Calu3 (cell line): ENCODE measurements at regions not wholly inside any gene's neighbourhood (a gene's known extent, or its start where the extent isn't known, plus 50 kb on each side); places are given as distances from the start of the nearest gene placed in this dataset.

ENCODE experiments used
- BruUV-seq: library from RNA; stranded (reverse); fragments of 400-500 nt; replicated peaks from 2 replicates; lab custom pipeline; 2021; lab: Mats Ljungman, UMichigan
- CTCF ChIA-PET: fragments of 300-600 bp; sonication (Branson Sonifier 250); formaldehyde crosslinking; loops from one replicate; lab custom pipeline; 2022; ENCODE audit warnings: antibody characterized with exemption; lab: Charles Lee
- DNase-seq: peaks from one replicate; pipeline ENCODE4 v3.0.0; 2022
- H3K27ac Mint-ChIP-seq: one replicate; pipeline ENCODE4 v1.8.0; 2022; ENCODE audit warnings: mixed read lengths; ENCODE audit not compliant: unreplicated experiment
- H3K27me3 Mint-ChIP-seq: one replicate; pipeline ENCODE4 v1.8.0; 2022; ENCODE audit warnings: mixed read lengths; ENCODE audit not compliant: unreplicated experiment
- H3K36me3 Mint-ChIP-seq: one replicate; pipeline ENCODE4 v1.8.0; 2022; ENCODE audit warnings: mild to moderate bottlenecking, moderate library complexity, mixed read lengths; ENCODE audit not compliant: insufficient read depth, unreplicated experiment
- H3K4me1 Mint-ChIP-seq: one replicate; pipeline ENCODE4 v1.8.0; 2022; ENCODE audit warnings: mild to moderate bottlenecking, low read depth, mixed read lengths; ENCODE audit not compliant: unreplicated experiment
- H3K4me3 Mint-ChIP-seq: one replicate; pipeline ENCODE4 v1.8.0; 2022; ENCODE audit warnings: mild to moderate bottlenecking, low read depth, moderate library complexity, mixed read lengths; ENCODE audit not compliant: unreplicated experiment
- H3K9me3 Mint-ChIP-seq: one replicate; pipeline ENCODE4 v1.8.0; 2022; ENCODE audit warnings: low read depth, mixed read lengths; ENCODE audit not compliant: unreplicated experiment
- CTCF ChIP-seq: fragments of 200-600 bp; IDR thresholded peaks from one replicate; pipeline ENCODE4 v1.8.0; 2022; ENCODE audit warnings: antibody characterized with exemption; ENCODE audit not compliant: unreplicated experiment
- intact Hi-C: fragments of 100-400 bp; cut with micrococcal nuclease; formaldehyde crosslinking; loops from one replicate; pipeline ENCODE4 v1.10.0; 2022; ENCODE audit not compliant: unreplicated experiment

GRCh38 chr4:125658773-125659172, 344.0 kb downstream of the FAT4 start:
- no peak for TF ChIP-seq CTCF
- intact Hi-C loops: no loop called here
- Mint-ChIP-seq H3K9me3 (no peaks in the 10 kb centered on the region), H3K4me1 (no peaks in the 10 kb centered on the region), H3K36me3 (no peaks in the 10 kb centered on the region), H3K27me3 (no peaks in the 10 kb centered on the region), H3K27ac (no peak overlapping the region), H3K4me3 (no peak overlapping the region)
- DNase-seq: no peak
- CTCF ChIA-PET: interaction anchor here (0.7 kb wide), 1 partner anchor 10 kb away, joined by 3 read pairs; no protein-coding TSS in a partner anchor
- BruUV-seq: no TSS peak

GRCh38 chr4:125663896-125664767, 349.4 kb downstream of the FAT4 start:
- no peak for TF ChIP-seq CTCF
- Mint-ChIP-seq H3K27ac (no peak overlapping the region), H3K9me3 (no peaks in the 10 kb centered on the region), H3K4me3 (no peak overlapping the region), H3K4me1 (no peaks in the 10 kb centered on the region), H3K36me3 (no peaks in the 10 kb centered on the region), H3K27me3 (no peaks in the 10 kb centered on the region)
- CTCF ChIA-PET: no interaction called here
- no peak for DNase-seq
- no TSS peak for BruUV-seq
- intact Hi-C loops: no loop called here

GRCh38 chr4:125666635-125667034, 351.9 kb downstream of the FAT4 start:
- H3K4me3 Mint-ChIP-seq: no peak overlapping the region
- H3K27ac Mint-ChIP-seq: no peak overlapping the region
- no peaks in the 10 kb centered on the region for H3K9me3 Mint-ChIP-seq
- H3K27me3 Mint-ChIP-seq: no peaks in the 10 kb centered on the region
- no peaks in the 10 kb centered on the region for H3K36me3 Mint-ChIP-seq
- no peak for TF ChIP-seq CTCF
- DNase-seq: no peak
- intact Hi-C loops: no loop called here
- BruUV-seq: no TSS peak
- CTCF ChIA-PET: no interaction called here
- H3K4me1 Mint-ChIP-seq: no peaks in the 10 kb centered on the region

- no TSS peak for BruUV-seq
- TF ChIP-seq CTCF: no peak
- Mint-ChIP-seq H3K4me3 (no peak overlapping the region), H3K36me3 (no peaks in the 10 kb centered on the region), H3K4me1 (peaks cover 6% of the 10 kb centered on the region), H3K27ac (no peak overlapping the region), H3K27me3 (no peaks in the 10 kb centered on the region), H3K9me3 (no peaks in the 10 kb centered on the region)
- intact Hi-C loops: no loop called here
- CTCF ChIA-PET: no interaction called here
- no peak for DNase-seq
Measured at GRCh38 chr4:125676156-125676555, 361.4 kb downstream of the FAT4 start.
